NCI-H82 treated with DMSO at 0.1 percent for 48 hours (cell line): ENCODE measurements at regions not wholly inside any gene's neighbourhood (a gene's known extent, or its start where the extent isn't known, plus 50 kb on each side); places are given as distances from the start of the nearest gene placed in this dataset.
"Not testable (repeated sequence)": the region's sequence is repeated elsewhere in the genome, so short reads cannot be mapped to it uniquely, and the experiment has no call there.

Source experiments
- DNase-seq: peaks from one replicate; lab custom pipeline; 2025; ENCODE audit not compliant: unreplicated experiment; lab: John Stamatoyannopoulos, UW

DNA sequence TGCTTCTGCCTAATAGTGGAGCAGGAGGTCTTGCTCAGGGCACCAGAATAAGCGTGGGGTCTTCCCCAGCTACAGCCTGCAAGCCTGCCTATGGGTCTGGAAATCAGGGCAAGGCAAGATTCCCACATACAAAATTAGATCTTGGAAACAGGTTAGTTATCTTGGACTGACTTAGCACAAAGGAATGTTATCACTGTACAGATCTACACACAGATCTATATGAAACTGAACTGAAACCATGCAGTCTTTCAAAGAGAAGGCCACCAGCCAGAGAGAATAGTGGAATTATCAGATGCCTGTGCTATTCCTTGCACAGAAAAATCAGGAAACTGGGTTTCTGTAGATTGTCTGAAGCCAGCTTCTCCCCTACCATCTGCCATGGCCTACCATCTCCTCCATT lies 585.7 kb downstream of the ACTL7B start:
- no peak for DNase-seq

DNA sequence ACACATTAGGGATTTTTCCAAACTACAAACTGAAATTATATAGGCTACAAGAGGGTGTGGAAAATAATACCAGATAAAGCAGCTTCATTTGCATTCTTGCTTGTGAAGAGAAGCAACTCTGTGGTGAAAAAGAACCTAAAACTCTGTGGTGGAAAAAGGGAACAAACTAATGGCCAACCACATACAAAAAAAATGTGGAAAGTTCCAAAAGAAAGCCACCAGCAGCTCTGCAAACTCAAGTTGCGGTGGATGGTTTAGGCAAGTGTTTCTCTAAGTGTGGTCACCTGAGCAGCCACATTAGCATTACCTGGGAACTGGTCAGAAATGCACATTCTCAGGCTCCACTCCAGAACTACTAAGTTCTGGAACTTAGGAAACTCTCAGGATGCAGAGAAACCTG lies 586.4 kb downstream of the ACTL7B start:
- no peak for DNase-seq

DNA sequence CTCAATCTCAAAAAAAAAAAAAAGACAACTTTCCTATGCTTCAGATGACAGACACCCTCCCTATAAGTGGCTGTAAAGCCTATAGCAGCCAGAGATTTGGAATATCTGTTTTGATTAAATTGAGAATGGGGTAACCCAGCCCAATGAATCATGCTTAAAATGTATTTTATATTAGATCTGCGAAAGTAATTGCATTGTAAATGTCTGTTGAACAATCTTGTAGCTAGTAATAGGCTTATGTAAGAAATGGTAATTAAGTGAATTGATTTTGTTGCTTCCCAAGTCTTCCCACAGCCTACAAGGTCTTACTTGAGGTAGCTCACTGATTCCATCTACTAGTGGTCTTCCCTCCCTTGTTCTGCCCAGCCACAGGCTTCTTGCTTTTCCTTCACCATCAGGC lies 590.7 kb downstream of the ACTL7B start:
- DNase-seq, result no peak

DNA sequence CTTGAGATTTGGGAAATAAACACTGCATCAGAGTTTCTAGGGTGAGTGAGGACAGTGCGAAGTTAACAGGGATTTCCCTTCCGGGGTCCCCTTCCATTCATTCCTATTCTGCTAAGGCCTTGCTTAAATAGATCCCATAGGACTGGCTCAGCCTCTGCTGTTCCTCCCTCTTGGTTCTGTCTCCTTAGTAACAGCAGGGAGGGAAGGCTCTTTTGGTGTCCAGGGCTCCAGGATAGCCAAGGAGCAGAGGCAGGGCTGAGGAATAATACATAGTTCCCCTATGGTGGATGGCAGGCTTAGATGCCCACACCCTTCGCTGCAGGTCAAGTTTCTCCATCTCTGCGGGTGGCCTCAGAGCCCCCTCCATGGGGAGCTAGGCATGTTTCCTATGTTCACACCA lies 591.7 kb downstream of the ACTL7B start:
- no peak for DNase-seq

DNA sequence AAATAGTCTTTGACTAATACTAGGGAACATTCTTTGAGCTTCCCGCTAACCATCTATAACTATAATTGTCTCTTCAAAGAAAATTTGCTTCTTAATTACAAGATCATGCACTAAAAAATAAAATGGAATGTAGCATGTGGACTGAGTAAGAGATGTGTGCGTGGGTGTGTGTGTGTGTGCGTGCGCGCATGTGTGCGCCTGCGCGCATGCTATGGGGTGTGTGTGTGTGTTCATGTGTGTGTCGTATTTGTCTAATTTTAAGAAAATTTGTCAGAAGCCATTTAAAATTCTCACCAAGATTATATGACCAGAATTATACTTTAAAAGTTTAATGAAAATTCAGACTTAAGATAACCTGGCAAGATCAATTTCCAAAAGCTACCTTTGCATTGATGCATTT lies 593.0 kb downstream of the ACTL7B start:
- DNase-seq, result no peak

DNA sequence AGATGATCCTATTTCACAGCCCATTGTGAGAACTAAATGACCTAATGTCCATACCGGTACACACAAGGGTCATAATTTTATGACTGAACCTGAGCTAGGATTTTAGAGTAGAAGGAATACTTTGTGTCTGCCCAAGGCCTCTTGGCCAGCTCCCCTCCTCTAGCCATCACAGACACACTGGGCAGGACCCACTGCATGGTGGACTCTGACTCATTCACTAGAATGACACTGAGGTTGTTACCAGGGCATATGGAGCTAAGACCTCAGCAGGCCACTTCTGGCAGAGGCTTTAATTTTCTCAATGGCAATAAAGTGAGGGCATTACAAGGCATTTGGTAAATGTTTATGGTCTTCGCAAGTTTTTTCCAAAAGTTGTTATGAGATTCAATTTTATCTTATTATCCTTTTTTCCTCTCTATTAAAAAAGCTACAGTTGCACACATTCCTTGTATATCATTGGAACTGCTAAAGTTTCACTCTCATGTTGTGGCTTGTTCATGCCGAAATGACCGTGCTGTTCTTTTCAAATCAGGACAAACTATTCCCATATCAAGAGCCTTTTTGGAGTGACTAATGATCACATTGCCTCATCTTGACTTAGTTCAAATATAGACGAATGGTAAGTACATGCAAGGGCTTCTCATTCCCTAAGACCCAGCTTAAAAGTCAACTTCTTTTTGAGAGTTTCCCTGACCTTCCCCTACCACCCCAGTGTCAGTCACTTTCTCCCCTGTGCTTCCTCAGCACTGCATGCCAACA lies 595.7 kb downstream of the ACTL7B start:
- no peak for DNase-seq

DNA sequence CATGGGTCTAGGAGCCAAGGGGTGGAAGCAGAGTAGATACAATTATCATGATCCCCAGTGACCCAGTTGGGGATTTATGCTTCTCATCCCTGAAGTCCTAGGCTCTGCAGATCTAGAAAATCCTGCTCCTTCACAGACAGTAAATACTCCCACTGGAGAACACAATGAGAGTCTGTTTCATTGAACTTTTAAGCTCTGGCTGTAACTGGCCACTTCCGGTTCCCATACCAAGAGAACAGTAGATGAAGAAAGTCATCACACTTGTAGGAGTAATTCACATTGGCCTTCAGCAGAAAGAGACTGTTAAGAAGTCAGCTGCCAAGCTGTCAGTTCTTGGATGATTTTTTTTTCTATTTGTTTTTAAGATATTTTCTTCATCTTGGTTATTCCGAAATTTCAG lies 597.1 kb downstream of the ACTL7B start:
- DNase-seq, result no peak

DNA sequence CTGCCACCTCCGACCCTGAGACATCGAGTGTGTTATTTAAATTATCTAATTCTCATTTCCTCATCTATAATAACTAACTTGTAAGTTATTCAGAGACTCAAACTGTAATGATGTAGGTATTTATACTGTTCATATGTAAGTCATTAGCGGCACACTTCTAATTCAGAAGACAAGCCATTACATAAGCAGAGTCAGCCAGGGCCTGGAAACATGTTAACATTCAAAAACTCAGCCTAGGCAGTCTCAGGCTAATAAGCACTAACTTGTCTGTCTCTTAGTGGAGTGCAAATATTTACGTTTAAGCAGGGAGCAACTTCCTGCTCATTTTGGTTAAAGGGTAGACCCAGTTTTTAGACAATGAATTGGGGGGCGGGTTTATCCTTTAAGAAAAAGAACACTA lies 598.4 kb downstream of the ACTL7B start:
- no peak for DNase-seq

DNA sequence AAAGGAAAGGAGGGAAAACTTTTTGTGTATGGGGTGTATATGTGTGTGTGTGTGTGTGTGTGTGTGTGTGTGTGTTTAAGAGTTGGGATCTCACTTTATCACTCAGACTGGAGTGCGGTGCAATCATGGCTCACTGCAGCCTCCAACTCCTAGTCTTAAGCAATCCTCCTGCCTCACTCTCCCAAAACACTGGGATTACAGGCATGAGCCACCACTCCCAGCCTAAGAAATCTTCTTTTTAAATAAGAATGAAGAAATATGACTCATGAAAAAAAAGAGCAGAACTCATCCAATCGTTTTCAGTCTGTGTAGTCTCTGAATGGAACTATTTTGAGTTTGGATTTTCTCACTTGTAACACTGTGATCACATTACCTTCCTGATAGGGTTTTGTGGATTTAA lies 601.5 kb downstream of the ACTL7B start:
- DNase-seq, result no peak

DNA sequence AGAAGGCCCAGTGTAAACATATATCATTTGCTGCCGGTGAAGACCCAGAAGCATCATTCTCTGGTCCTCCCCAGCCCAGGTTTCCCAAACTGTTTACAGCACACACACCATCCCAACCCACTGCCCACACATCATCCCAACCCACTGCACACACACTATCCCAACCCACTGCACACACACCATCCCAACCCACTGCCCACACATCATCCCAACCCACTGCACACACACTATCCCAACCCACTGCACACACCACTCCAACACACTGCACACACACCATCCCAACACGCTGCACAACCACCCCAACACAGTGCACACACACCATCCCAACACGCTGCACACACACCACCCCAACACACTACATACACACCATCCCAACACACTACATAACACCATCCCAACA lies 608.4 kb downstream of the ACTL7B start:
- DNase-seq, result not testable (repeated sequence)

DNA sequence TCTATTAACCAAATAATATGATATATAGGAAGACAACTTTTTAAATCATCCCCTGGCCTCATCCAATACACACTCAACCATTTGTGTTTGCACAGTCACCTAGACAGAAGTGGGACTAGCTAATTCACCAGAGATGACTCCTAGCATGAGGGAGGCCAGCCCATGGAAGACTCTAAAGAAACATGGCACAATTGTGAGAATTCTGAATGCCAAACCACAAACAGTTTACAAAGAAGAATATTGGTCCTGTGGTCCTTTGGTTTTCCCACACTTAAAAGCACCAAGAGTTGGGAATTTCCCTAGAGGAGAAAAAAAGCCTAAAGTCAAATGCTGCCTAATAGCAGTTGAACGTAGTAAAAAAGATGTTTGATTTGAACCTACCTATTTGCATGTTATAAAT lies 609.9 kb downstream of the ACTL7B start:
- no peak for DNase-seq

DNA sequence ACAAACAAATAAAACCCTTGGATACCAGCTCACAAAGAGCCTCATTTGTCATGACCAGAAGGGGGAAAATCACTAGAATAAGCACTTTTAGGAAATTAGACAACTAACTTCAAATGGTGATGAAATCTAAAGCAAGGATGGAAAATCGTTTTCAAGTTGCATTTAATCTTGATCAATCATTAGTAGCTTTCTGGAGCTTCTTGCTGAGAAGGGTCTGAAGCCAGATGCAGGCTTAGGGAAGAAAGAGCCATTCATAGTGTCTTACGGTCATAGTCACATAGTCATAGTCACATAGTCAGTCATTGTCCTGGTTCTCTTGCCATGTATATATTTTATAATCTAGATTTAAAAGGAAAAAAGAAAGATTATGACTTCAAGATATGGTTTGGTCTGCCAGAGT lies 610.5 kb downstream of the ACTL7B start:
- no peak for DNase-seq

DNA sequence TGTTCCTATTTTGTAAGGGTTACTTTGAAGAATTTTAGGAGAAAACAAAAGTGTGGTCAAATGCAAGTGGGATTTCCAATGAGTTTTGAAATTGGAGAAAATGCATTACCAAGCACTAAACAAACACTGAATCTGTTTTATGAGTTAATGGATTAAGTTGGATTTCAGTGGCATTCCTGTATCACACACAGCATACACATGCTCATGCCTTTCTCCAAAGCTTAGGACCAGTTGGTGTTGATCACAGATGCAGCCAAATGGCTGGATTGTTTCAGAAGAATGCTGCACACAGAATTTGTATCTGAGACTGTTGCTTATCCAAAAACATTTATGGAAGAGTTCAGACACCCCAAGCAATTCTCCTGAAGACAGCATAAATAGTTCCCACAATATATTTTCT lies 611.1 kb downstream of the ACTL7B start:
- DNase-seq, result no peak

DNA sequence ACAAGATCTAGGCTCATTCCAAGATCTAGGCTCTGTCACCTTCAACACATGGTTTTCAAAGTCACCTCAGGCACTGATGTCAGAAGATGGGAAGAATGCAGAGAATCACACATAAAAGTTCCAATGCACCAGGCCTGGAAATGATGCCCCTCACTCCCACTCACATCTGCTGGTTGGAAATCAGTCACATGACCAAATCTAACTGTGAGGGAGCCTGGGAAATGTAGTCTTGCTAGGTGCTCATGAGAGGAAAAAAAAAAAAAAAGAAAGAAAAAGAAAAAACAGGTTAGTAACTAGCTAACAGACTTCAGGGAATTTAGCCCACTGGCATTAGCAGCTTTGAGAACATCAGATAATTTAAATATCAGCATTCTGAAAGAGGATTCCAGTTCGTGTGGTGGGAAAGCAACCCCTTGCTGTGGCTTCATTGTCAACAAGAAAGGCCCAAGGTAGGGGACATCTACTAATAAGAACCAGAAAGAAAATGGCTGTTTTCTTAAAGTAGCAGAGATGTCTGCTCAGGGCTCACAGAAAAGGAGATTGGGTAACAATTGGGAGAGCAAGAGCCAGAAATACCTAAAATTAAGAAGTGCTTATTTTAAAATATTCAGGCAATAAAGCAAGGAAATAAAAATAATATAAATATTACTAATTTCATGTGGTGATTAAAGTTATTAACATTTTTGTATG lies 614.3 kb downstream of the ACTL7B start:
- DNase-seq, result no peak

DNA sequence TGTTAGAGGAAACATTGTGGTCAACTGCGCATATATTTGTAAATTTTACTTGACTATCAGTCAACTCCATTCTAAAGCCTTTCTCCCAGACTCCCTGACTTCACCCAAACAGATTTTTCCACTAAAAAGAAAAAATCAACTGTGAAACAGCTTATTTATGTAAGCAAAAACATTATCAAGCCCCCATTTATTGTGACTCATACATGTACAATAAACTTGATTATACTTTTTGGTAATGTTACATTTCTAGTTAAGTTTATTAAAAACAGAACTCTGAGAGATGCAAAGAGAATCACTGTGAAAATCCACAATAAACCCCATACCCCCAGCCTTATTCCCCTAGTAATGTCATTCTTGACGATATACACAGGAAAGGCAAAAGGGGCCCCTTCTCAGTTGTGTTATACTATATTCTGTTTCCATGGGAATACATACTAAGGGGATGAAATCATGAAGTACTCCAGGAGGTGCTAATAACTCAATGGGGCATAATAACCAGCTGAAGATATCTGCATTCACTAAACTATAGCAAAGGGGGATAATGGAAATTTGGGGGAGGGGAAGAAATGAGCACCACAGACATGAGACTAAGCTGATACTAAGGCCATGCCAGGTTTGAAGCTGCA lies 616.0 kb downstream of the ACTL7B start:
- no peak for DNase-seq

DNA sequence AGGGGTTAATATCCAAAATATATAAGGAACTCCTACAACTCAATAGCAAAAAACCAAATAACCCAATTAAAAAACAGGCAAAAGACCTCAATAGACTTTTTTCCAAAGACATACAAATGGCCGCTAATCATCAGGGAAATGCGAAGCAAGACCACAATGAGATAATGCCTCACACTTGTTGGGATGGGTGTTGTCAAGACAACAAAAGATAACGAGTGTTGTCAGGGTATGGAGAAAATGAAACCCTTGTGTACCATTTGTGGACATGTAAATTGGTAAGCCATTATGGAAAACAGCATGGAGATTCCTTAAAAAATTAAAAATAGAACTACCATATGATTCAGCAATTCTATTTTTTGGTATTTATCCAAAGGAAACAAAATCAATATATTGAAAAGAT lies 620.2 kb downstream of the ACTL7B start:
- DNase-seq, result no peak

DNA sequence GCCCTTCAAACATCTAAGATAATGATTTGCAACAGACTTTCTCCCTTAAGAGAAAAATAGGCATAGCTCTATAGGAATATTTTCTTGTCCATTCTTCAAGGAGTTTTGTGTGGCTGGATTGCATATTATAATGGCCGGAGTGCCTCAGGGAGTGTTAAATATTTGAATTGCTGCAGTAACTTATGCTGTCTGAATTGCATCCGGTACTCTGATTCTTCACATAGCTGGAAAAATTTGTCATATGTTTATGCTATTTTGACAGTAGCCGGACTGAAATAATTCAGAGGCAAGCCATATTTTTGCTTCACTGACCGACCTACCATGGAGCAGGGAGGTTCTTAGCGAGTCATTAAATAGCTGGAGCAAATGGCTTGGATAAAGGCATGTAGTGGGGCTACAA lies 621.0 kb downstream of the ACTL7B start:
- DNase-seq, result no peak

DNA sequence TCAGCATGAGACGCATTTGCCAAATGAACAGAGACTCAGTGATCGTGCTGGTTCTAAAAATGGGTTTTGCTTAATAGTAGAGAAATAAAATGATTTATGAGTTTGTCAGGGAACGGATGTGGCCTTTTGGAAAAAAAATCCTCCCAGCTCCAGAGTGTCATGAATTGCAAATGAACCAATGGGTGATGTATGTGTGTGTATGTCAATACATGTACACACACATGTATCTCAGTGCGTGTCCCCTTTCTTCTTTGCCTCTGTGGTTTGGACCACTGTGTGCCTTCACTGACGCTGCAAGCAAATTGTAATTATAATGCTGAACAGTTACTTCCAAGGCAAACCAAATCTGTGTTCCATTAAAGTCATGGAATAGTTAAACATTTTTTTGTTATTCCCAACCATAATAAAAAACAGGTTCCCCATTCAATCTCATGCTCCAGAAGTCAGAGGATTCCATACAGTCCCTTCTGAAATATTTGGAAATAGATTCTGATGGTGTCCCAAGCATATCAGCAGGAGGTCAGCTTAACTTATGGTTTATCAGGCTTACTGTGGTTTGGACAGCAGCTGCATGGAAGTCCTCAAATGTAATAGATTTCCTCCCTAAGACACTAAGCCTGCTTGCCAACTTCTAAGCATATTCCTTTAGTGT lies 630.5 kb downstream of the ACTL7B start:
- no peak for DNase-seq

DNA sequence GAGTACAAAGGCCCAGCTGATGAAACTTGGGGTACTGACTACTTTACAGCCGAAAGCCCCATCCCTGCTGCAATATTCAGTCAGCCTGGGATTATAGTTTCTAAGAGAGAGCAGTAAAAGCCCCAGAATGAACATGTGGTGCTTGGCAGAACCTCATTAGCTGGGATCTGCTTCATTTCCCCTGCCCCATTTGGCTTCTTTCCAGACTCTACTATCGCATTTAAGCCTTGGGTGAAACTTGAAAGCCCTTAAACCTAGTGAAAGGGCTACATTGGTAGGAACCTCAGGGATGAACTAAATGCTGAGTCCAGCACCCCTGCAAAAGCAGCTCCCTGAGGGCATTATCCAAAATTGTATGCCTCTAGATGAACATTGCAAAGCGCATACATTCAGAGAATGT lies 631.1 kb downstream of the ACTL7B start:
- peak; percentile 62 for DNase-seq

DNA sequence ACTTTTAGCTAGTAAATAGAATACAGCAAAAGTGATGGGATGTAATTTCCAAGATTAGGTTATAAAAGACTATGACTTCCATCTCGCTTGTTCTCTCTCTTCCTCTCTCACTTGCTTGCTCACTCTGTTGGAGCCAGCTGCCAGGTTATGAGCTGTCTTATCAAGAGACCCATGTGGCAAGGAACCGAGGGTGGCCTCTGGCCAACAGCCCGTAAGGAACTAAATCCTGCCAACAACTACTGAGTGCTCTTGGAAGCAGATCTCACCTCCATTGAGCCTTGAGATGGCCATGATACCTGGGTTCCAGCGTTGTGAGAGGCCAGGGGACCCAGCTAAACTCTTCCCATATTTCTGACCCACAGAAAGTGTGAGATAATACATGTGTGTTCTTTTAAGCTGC lies 636.1 kb downstream of the ACTL7B start:
- no peak for DNase-seq

DNA sequence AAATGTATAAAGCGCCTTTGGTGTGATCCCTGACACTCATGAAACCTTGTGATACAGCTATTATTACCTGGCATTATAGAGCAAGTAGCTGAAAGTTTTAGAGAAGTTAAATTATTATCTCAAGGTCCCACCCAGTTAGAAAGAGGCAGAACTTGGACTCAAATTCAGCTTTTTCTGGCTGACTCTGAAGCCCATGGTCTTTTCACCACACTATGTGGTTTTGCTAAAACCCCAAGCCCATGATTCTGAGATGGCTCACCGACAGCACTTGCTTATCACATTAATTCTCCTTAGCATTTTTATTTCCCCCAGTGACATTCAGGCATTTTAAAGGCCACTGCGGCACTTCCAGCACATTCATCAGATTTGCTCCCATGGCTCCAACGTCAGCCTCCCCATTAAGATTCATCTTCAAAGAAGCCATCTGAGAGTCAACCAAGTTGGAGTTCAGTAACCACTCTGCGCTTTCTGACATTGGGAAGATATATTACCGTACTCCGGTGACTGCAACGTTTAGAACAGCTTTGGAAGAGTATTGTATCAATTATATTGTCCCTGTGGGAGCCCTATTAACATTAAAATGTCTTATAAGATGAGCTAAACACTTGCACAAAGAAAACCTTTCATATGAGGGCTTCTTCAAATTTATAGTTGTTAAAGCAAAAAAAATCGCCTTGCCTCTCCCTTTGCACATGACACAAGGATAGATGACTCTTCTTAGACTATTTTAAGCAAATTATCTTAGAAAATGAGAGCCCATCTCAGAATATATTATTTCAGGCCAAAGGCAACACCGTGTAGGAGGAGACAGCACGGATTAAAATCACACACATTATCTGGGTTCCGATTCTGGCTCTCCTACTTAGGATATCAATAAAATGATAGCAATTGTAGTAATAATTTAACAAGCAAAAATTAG lies 638.1 kb downstream of the ACTL7B start:
- no peak for DNase-seq
